GM19372 (cell line): ENCODE measurements at regions not wholly inside any gene's neighbourhood (a gene's known extent, or its start where the extent isn't known, plus 50 kb on each side); places are given as distances from the start of the nearest gene placed in this dataset.
"Not testable (repeated sequence)": the region's sequence is repeated elsewhere in the genome, so short reads cannot be mapped to it uniquely, and the experiment has no call there.

ENCODE experiments used
- ATAC-seq: cut with Tn5 transposase; IDR thresholded peaks from one replicate; pipeline ENCODE4 v1.9.1; 2021; ENCODE audit warnings: mild to moderate bottlenecking, low read depth, moderate library complexity; ENCODE audit not compliant: unreplicated experiment

DNA sequence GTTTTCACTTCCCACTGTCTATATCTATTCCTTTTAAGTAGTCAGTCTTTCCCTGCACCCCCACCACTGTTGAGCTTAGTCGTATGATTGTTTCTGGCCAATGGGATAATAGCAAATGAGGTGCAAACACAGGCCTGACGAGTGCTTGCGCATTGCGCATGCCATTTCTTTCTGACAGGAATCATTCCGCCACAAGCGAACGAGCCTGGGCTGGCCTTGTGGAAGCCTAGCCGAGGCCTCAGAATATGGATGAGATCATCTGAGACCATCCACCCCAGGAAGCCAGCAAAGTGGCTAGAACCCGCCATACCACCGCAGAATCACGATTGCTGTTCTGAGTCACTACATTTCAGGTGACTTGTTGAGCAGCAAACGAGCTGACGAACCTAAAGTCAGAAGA, 52.2 kb upstream of the PRL start:
- ATAC-seq = no peak

DNA sequence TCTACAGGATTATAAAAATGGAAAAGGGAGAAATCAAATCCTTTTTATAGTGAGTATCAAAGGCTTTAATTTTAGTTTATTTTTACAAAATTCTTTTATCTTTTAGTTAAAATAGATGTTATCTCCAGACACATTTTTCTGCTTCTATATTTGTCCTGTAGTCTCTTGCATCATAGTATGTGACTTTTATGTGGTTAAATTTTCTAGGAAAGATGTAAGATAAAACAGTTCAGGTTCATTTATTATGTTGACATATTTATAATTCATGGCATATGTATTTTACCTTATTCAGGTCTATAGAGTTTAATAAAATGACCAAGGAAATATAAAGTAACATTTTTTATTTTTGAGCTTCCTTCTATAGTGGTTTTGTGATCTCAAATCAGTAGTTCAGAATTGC, 52.7 kb upstream of the PRL start:
- no peak for ATAC-seq

DNA sequence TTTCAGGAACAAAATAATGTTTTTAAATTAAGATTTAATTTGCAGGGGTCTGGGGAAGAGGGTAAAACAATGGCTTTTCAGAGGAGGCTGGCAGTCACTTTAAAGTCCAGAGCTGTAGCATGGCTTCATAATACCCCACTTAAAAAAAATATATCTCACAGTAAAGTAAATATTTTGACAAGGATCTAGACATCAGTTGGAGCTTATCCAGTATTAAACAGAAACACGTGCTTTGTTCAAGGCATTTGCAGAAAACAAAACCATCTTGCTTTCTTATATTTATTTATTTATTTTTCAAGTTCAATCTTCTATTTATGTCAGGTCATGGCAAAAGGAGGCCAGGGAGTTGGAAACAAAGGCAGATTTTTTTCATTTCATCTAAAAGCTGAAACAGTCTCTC, 53.3 kb upstream of the PRL start:
- no peak for ATAC-seq

GRCh38 chr6:22353101-22353500, 56.3 kb upstream of the PRL start:
- ATAC-seq = no peak

GRCh38 chr6:22356362-22356940, 59.6 kb upstream of the PRL start:
- ATAC-seq = no peak

- no peak for ATAC-seq
Measured at GRCh38 chr6:22357724-22358189, 60.9 kb upstream of the PRL start.

DNA sequence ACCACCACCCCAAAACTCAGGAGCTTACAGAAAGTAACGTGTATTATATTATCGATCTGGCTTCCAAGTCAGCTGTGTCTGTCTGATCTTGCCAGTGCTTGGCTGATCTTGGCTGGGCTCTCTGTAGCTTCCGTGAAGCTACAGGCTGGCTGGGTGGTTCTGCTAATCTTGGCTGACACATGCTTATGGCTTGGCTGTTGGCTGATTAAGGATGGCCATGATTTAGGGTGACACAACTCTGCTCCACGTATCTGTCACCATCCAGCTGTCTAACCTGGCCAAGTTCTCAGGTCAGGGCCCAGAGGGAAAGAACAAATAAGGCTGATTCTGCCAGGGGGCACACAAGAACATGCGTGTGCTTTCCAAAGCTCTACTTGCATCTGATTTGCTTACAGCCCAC, 64.7 kb upstream of the PRL start:
- ATAC-seq = no peak

GRCh38 chr6:22362361-22362760, 65.5 kb upstream of the PRL start:
- ATAC-seq = no peak

DNA sequence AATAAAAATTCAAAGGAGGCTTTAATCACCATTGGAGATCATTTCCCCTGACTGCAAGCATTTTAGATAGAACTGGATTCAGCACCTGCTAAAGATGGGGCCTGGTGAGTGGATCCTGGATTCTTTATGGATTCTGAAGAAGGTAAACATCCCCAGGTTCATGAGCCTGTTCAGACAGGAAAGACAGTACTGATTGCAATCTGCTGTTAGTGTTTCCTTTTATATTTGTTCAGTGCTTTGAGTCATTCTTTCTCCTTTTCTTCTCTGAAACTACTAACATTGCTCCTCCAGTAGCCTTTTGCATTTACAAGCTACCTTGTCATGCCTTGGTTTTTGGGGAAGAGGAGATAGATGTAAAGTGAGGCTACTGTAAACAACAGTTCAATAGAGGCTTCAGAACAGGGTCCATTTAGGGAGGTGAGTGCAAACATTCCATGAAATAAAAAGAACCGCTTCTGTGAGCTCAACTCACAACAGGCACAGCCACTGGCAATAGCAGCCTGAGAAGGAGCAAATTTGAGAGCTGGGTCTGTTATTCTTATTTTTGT, 66.4 kb upstream of the PRL start:
- no peak for ATAC-seq

GRCh38 chr6:22363714-22364239, 66.9 kb upstream of the PRL start:
- no peak for ATAC-seq

GRCh38 chr6:22364306-22364705, 67.5 kb upstream of the PRL start:
- no peak for ATAC-seq

- ATAC-seq = no peak
Measured at GRCh38 chr6:22366214-22366613, 69.4 kb upstream of the PRL start.

- no peak for ATAC-seq
Measured at GRCh38 chr6:22367346-22367745, 70.5 kb upstream of the PRL start.

DNA sequence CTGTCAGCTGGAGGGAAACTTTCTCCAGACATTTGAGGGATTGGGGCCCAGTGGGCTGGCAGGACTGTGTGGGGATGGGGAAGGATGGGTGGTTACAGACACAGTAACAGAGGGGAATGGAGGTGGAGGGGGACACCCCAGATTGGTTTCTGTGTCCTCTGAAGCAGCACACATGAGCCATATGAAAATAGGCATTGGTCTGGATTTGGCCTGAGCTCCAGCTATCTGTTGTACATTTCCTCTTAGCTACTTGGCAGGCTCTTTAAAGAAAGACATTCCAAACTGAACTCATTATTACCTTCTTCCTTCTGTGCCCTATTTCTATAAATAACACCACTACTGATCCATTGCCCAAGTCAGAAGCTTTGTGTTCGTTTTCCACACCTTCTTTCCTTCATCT, 72.0 kb upstream of the PRL start:
- no peak for ATAC-seq

DNA sequence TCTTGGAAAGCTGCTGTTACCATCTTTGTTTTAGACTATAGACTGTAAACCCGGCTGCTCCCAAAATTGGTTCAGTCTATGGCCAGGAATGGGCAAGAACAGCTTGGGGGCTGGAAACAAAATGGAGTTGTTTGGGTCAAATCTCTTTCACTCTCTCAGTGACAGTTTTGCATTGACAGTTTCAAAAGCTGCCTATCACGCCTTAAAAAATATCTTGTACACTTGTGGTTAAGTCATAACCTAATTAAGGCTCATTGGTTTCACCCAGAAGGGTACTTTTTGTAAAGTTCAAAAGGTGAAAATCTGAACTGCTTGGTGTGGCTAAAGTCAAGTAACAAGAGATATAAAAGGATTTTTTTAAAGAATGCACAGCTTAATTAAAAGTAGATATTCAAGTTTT, 76.1 kb upstream of the PRL start:
- peak; percentile 90 for ATAC-seq

DNA sequence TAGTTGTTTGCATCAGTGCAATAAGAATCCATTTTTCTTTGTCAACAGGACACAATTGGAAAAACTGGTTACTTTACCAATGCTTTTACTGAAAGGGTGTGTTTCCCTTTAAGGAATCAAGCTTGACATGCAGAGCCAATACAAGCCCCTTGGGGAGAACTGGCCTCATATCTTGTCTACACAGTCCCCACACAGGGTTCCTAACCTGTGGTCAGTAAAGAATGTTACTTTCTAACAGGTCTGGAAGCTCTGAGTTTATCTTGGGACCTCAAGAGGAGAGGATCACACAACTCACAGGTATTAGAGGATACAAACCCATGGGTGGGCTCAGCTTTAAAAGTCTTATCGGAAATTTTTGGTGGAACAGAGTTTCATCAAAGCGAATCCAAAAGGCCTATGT, 78.1 kb upstream of the PRL start:
- not testable (repeated sequence) for ATAC-seq

GRCh38 chr6:22376293-22376692, 79.5 kb upstream of the PRL start:
- ATAC-seq = not testable (repeated sequence)

GRCh38 chr6:22378536-22378935, 81.7 kb upstream of the PRL start:
- ATAC-seq = not testable (repeated sequence)

GRCh38 chr6:22380236-22380635, 83.4 kb upstream of the PRL start:
- ATAC-seq = no peak

DNA sequence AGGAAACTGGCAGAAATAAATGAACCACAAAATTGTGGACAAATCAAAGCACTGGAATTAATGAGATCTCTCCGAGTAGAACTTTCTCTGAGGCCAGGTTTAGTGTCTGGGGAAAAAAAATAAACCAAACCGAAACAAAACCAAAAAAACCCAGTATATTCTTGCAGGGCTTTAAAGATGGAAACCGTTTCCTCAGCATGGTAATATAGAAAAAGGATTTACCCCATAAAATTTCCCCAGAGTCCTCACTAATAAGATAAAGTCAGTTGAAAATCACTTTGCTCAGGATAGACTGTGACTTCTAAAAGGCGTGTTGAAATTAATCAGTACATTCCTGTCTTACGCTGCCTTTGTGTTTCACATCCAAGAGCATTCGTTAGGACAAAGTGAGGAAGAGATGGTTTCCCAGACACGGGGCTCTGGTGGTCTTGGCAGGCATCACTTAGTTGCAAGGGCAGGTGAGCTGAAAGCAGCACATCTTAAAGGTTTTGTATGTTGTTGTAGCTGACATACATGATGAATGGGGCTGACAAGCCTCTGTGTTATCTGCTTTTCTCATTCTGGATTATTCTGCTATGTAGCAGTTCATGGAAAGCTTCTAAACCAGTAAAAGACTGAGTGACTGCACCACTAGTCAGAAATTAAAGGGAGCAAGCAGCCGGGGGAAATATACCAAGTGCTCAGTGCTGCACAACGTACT, 85.2 kb upstream of the PRL start:
- ATAC-seq = no peak

DNA sequence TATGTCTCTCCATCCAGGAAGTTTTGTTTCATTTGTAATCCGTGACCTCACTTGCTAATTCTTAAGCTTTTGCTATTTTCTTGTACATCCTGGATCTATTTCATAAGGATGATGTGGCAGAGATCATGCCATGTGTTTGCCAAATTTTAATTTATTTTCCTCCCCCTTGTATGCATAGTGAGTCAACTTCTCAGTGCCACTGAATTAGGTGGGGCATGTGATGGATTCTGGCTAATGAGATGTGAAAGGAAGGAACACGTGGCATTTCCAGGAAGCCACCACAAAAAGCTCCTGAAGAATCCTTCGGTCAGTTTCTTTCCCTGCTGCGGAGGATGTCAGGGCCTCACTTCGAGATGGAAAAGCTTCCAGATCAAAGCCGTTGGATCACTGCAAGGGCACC, 86.2 kb upstream of the PRL start:
- ATAC-seq = no peak

DNA sequence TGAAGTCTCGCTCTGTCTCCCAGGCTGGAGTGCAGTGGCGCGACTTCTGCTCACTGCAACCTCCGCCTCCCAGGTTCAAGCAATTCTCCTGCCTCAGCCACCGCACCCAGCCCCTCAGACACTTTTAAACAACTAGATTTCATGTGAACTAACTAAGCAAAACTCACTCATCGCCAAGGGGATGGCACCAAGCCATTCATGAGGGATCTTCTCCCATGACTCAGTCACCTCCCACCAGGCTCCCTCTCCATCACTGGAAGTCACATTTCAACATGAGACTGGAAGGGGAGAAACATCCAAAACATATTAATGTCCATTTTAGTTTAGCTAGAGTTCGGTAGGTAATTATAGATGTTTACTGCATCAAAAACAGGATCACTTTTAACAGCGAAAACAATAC, 95.9 kb upstream of the PRL start:
- ATAC-seq = no peak
